ENCODE measurements at regions not wholly inside any gene's neighbourhood (a gene's known extent, or its start where the extent isn't known, plus 50 kb on each side); places are given as distances from the start of the nearest gene placed in this dataset.

- DNase-seq (ENCODE audit: low read depth) = no peak
These were observed 237.5 kb upstream of the TMTC1 start for GRCh38 chr12:30021051-30021833.

- DNase-seq (ENCODE audit: low read depth) = no peak
These were observed 235.8 kb upstream of the TMTC1 start for GRCh38 chr12:30019366-30020140.

GRCh38 chr12:30016540-30017055 is 232.9 kb upstream of the TMTC1 start:
- DNase-seq (ENCODE audit: low read depth) = no peak

- DNase-seq (ENCODE audit: low read depth) = no peak
These were observed 232.0 kb upstream of the TMTC1 start for GRCh38 chr12:30015631-30016337.

- no peak for DNase-seq (ENCODE audit: low read depth)
These were observed 231.2 kb upstream of the TMTC1 start for GRCh38 chr12:30014991-30015390.

GRCh38 chr12:30012816-30013450 is 229.2 kb upstream of the TMTC1 start:
- DNase-seq (ENCODE audit: low read depth) = no peak

GRCh38 chr12:30010071-30011052 is 226.6 kb upstream of the TMTC1 start:
- no peak for DNase-seq (ENCODE audit: low read depth)

- no peak for DNase-seq (ENCODE audit: low read depth)
These were observed 222.3 kb upstream of the TMTC1 start for GRCh38 chr12:30006021-30006420.

GRCh38 chr12:30003321-30003720 is 219.6 kb upstream of the TMTC1 start:
- no peak for DNase-seq (ENCODE audit: low read depth)

GRCh38 chr12:30002677-30003076 is 218.9 kb upstream of the TMTC1 start:
- no peak for DNase-seq (ENCODE audit: low read depth)

GRCh38 chr12:30000401-30000800 is 216.7 kb upstream of the TMTC1 start:
- DNase-seq (ENCODE audit: low read depth) = no peak

- no peak for DNase-seq (ENCODE audit: low read depth)
These were observed 213.3 kb upstream of the TMTC1 start for GRCh38 chr12:29996993-29997392.

- DNase-seq (ENCODE audit: low read depth) = no peak
These were observed 208.6 kb upstream of the TMTC1 start for GRCh38 chr12:29992366-29992765.

- no peak for DNase-seq (ENCODE audit: low read depth)
These were observed 208.2 kb upstream of the TMTC1 start for GRCh38 chr12:29991924-29992323.

- no peak for DNase-seq (ENCODE audit: low read depth)
These were observed 207.2 kb upstream of the TMTC1 start for GRCh38 chr12:29990971-29991370.

- DNase-seq (ENCODE audit: low read depth) = no peak
These were observed 200.1 kb upstream of the TMTC1 start for GRCh38 chr12:29983851-29984250.

- DNase-seq (ENCODE audit: low read depth) = no peak
These were observed 196.6 kb upstream of the TMTC1 start for GRCh38 chr12:29980304-29980703.

GRCh38 chr12:29971446-29971845 is 187.7 kb upstream of the TMTC1 start:
- no peak for DNase-seq (ENCODE audit: low read depth)

- no peak for DNase-seq (ENCODE audit: low read depth)
These were observed 186.8 kb upstream of the TMTC1 start for GRCh38 chr12:29970501-29970900.

- no peak for DNase-seq (ENCODE audit: low read depth)
These were observed 178.7 kb upstream of the TMTC1 start for GRCh38 chr12:29962276-29963035.
